ENCODE measurements at regions not wholly inside any gene's neighbourhood (a gene's known extent, or its start where the extent isn't known, plus 50 kb on each side); places are given as distances from the start of the nearest gene placed in this dataset.
"Not testable (repeated sequence)": the region's sequence is repeated elsewhere in the genome, so short reads cannot be mapped to it uniquely, and the experiment has no call there.

DNA sequence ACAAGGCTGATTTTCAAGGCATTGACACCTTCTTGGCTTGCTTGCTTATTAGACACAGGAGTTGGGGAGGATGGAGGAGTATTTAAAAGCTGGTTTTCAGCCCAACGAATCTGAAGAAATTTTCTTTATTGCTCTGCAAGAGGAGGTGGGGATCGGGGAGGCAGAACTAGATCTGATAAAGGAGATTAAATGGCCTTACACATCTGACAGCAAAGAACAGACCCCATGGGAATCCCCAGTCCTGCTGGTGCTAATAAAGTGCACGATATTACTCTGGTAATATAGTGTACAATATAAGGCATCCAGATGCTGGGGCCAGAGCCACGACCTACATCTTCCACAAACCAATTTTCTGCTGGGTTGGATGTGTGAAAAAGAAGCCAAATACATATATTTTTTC is 323.0 kb downstream of the OMA1 start:
- no peaks in the 10 kb centered on the region for H3K4me1 Mint-ChIP-seq
- ATAC-seq, result no peak
- H3K4me3 Mint-ChIP-seq, result no peak overlapping the region
- no peaks in the 10 kb centered on the region for H3K36me3 Mint-ChIP-seq
- no peak for DNase-seq (ENCODE audit: low spot score in 2 of 2)
- H3K9me3 Mint-ChIP-seq, result no peaks in the 10 kb centered on the region
- no peak overlapping the region for H3K27ac Mint-ChIP-seq

- H3K4me3 Mint-ChIP-seq, result no peak overlapping the region
- no peaks in the 10 kb centered on the region for H3K9me3 Mint-ChIP-seq
- H3K36me3 Mint-ChIP-seq, result no peaks in the 10 kb centered on the region
- H3K4me1 Mint-ChIP-seq, result no peaks in the 10 kb centered on the region
- no peak overlapping the region for H3K27ac Mint-ChIP-seq
- ATAC-seq (no peak), DNase-seq (ENCODE audit: low spot score in 2 of 2) (no peak)
These were observed 325.6 kb downstream of the OMA1 start for GRCh38 chr1:58220836-58221472.

- H3K4me3 Mint-ChIP-seq; H3K36me3 Mint-ChIP-seq; ATAC-seq; DNase-seq (ENCODE audit: low spot score in 2 of 2); H3K27ac Mint-ChIP-seq; H3K9me3 Mint-ChIP-seq; H3K4me1 Mint-ChIP-seq: not testable (repeated sequence)
These were observed 330.4 kb downstream of the OMA1 start for GRCh38 chr1:58216169-58216568.

DNA sequence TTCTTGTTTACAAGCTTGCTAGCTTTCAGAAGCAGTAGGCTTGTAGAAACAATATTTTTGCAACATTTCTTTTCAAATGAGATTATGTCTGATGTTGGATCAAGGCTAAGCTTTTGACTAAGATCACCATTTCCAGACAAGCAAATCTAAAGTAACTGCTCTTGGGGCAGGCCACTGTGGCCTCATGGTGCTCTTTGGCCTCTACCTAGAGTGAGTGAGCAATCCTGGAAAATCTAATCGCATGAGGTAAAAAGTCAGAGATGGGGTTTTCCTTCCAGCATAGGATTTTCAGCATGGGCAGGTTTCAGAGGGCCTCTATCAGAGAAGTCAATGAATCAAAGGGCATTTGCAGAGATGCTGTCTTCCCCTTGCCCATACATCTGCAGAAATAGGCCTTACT is 331.9 kb downstream of the OMA1 start:
- ATAC-seq (no peak), DNase-seq (ENCODE audit: low spot score in 2 of 2) (no peak)
- H3K27ac Mint-ChIP-seq, result no peak overlapping the region
- H3K4me1 Mint-ChIP-seq, result no peaks in the 10 kb centered on the region
- H3K9me3 Mint-ChIP-seq, result no peaks in the 10 kb centered on the region
- no peak overlapping the region for H3K4me3 Mint-ChIP-seq
- H3K36me3 Mint-ChIP-seq, result no peaks in the 10 kb centered on the region

- no peak for ATAC-seq
- H3K27ac Mint-ChIP-seq, result no peak overlapping the region
These were observed 334.7 kb downstream of the OMA1 start for GRCh38 chr1:58211869-58212268.

DNA sequence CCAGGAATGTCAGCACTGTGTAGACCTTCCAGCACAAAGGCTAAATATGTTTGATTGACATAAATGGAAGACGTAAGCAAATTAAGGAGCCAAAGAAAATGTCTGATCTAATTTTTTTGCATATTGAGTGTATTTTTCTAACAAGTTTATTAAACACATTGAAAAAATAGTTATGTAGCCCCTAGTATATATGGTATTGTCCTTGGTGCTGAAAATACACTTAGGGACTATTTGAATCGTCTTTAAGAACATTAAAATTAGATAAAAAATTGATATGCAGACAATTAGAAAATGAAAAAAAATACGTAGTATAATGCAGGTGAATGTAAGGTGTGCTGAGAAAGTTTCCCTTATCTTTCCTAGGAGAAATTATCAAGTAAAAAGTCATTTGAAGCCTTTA is 337.0 kb downstream of the OMA1 start:
- Mint-ChIP-seq H3K36me3 (no peaks in the 10 kb centered on the region), H3K4me1 (no peaks in the 10 kb centered on the region), H3K9me3 (no peaks in the 10 kb centered on the region), H3K4me3 (no peak overlapping the region), H3K27ac (no peak overlapping the region)
- ATAC-seq (no peak), DNase-seq (ENCODE audit: low spot score in 2 of 2) (no peak)

More at GRCh38 chr1:58211869-58212268, 334.7 kb downstream of the OMA1 start:
- H3K9me3 Mint-ChIP-seq, result no peaks in the 10 kb centered on the region
- H3K4me1 Mint-ChIP-seq, result no peaks in the 10 kb centered on the region
- no peak overlapping the region for H3K4me3 Mint-ChIP-seq
- no peaks in the 10 kb centered on the region for H3K36me3 Mint-ChIP-seq
- DNase-seq (ENCODE audit: low spot score in 2 of 2), result no peak

DNA sequence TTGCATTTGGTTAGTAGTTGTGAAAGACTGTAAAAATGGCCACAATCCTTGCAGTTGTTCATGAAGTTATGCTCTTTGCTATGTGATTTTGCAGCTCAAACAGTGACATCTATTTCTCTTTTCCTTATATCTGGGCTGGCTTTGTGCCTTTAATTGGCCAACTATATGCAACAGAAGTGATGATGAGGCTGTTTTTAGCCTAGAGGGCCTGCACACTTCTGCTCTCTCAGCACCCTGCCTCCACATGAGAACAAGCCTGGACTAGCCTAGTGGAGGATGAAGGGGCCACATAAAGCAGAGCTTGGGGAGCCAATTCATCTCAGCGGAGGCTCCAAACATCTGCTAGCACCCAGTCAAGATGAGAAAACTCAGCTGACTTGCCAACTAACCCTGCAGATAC is 339.8 kb downstream of the OMA1 start:
- H3K36me3 Mint-ChIP-seq, result no peaks in the 10 kb centered on the region

GRCh38 chr1:58204284-58204683 is 342.2 kb downstream of the OMA1 start:
- Mint-ChIP-seq H3K36me3 (no peaks in the 10 kb centered on the region), H3K4me3 (no peak overlapping the region), H3K27ac (no peak overlapping the region), H3K9me3 (no peaks in the 10 kb centered on the region), H3K4me1 (no peaks in the 10 kb centered on the region)
- no peak for DNase-seq (ENCODE audit: low spot score in 2 of 2)
- no peak for ATAC-seq

More for the DNA sequence above, 339.8 kb downstream of the OMA1 start:
- ATAC-seq (no peak), DNase-seq (ENCODE audit: low spot score in 2 of 2) (no peak)
- H3K4me3 Mint-ChIP-seq, result no peak overlapping the region
- no peak overlapping the region for H3K27ac Mint-ChIP-seq
- no peaks in the 10 kb centered on the region for H3K4me1 Mint-ChIP-seq
- H3K9me3 Mint-ChIP-seq, result no peaks in the 10 kb centered on the region

DNA sequence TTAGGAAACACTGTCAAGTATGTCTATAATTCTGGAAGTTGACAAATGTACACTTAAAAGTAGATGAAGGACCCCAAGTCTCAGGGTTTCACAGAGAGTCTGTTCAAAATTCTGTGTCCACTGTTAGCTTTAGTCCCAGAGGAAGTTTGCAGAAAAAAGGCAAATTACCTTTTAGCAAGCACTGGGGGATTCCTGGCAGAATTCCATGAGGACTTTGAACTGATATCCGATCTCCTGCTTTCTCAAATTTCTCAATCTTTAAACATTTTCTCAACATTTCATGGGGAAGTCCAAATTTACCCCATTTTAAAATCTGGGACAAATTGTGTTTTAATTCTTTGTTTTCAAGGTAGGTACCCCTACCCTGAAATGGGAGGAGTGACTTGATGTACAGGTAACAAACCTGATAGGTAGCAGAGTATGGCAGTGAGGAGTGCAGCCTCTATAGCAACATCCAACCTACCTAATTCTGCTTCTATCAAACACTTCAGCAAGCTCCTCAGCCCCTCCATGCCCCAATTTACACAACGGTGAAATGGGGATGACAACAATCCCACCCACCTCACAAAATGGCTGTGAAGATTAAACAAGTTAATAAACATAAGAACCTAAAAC is 344.9 kb downstream of the OMA1 start:
- H3K4me1 Mint-ChIP-seq, result no peaks in the 10 kb centered on the region

GRCh38 chr1:58200437-58200836 is 346.1 kb downstream of the OMA1 start:
- Mint-ChIP-seq H3K4me3 (no peak overlapping the region), H3K27ac (no peak overlapping the region), H3K36me3 (no peaks in the 10 kb centered on the region), H3K9me3 (no peaks in the 10 kb centered on the region), H3K4me1 (no peaks in the 10 kb centered on the region)
- DNase-seq (ENCODE audit: low spot score in 2 of 2), result no peak
- no peak for ATAC-seq

More for the DNA sequence above, 344.9 kb downstream of the OMA1 start:
- H3K27ac Mint-ChIP-seq, result no peak overlapping the region
- no peak for ATAC-seq
- no peak for DNase-seq (ENCODE audit: low spot score in 2 of 2)
- no peaks in the 10 kb centered on the region for H3K9me3 Mint-ChIP-seq
- no peaks in the 10 kb centered on the region for H3K36me3 Mint-ChIP-seq
- no peak overlapping the region for H3K4me3 Mint-ChIP-seq

DNA sequence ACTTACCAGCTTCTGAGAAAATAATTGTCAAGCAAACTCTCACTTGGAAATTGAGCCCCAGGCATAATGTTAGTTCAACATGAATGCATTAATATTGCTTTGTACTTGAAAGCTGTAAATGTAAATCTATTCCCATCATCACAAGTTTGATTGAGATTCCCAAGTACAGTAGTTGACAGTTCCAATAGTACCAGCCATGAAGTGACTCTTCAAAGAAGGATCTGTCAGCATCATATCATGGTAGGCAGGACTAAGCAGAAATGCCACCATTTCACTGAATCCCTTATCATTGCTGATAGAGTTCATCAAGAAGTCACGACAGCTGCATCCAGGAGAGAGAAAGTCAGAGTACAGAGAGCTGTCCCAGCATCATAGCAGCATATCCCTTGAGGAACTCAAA is 348.7 kb downstream of the OMA1 start:
- no peak for DNase-seq (ENCODE audit: low spot score in 2 of 2)
- Mint-ChIP-seq H3K4me3 (no peak overlapping the region), H3K9me3 (no peaks in the 10 kb centered on the region), H3K36me3 (no peaks in the 10 kb centered on the region), H3K27ac (no peak overlapping the region), H3K4me1 (no peaks in the 10 kb centered on the region)
- no peak for ATAC-seq

- DNase-seq (ENCODE audit: low spot score in 2 of 2) (no peak), ATAC-seq (no peak)
- Mint-ChIP-seq H3K9me3 (no peaks in the 10 kb centered on the region), H3K27ac (no peak overlapping the region), H3K36me3 (no peaks in the 10 kb centered on the region), H3K4me3 (no peak overlapping the region), H3K4me1 (no peaks in the 10 kb centered on the region)
These were observed 356.1 kb downstream of the OMA1 start for GRCh38 chr1:58190267-58190988.

GRCh38 chr1:58189453-58189852 is 357.1 kb downstream of the OMA1 start:
- no peaks in the 10 kb centered on the region for H3K9me3 Mint-ChIP-seq
- no peak for ATAC-seq

GRCh38 chr1:58183286-58183685 is 363.2 kb downstream of the OMA1 start:
- Mint-ChIP-seq H3K36me3 (no peaks in the 10 kb centered on the region), H3K4me3 (no peak overlapping the region), H3K9me3 (peaks cover 13% of the 10 kb centered on the region), H3K27ac (no peak overlapping the region), H3K4me1 (no peaks in the 10 kb centered on the region)
- DNase-seq (ENCODE audit: low spot score in 2 of 2), result no peak
- ATAC-seq, result no peak

More at GRCh38 chr1:58189453-58189852, 357.1 kb downstream of the OMA1 start:
- no peak overlapping the region for H3K4me3 Mint-ChIP-seq
- H3K4me1 Mint-ChIP-seq, result no peaks in the 10 kb centered on the region
- no peaks in the 10 kb centered on the region for H3K36me3 Mint-ChIP-seq
- no peak for DNase-seq (ENCODE audit: low spot score in 2 of 2)
- no peak overlapping the region for H3K27ac Mint-ChIP-seq

DNA sequence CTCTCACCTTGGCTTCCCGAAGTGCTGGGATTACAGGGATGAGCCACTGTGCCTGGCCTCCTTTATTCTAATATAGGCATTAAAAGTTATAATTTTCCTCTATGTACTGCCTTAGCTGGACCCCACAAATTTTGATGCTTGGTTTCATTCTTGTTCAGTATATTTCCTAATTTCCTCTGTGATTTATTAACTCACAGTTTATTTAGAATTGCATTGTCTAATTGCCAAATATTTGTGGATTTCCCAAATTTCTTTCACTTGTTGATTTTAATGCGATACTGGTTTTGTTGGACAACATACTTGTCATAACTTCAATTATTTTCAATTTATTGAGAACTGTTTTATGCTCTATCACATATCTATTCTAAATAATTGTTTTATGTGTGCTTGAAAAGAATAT is 366.0 kb downstream of the OMA1 start:
- Mint-ChIP-seq H3K27ac (no peak overlapping the region), H3K4me3 (no peak overlapping the region), H3K9me3 (peaks cover 13% of the 10 kb centered on the region), H3K36me3 (no peaks in the 10 kb centered on the region), H3K4me1 (no peaks in the 10 kb centered on the region)
- ATAC-seq (no peak), DNase-seq (ENCODE audit: low spot score in 2 of 2) (no peak)

DNA sequence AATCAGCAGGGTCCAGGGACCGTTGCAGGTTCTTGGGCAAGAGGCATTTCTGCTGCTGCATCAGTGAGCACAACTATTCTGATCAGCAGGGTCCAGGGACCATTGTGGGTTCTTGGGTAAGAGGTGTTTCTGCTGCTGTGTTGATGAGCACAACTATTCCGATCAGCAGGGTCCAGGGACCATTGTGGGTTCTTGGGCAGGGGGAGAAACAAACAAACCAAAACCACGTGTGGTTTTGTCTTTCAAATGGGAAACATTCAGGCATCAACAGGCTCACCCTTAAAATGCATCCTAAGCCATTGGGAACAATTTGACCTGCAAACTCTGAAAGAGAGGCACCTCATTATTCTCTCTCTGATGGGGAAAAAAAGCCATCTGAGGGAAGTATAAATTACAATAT is 377.4 kb downstream of the OMA1 start:
- DNase-seq (ENCODE audit: low spot score in 2 of 2); H3K27ac Mint-ChIP-seq; H3K9me3 Mint-ChIP-seq; H3K4me1 Mint-ChIP-seq; H3K36me3 Mint-ChIP-seq; H3K4me3 Mint-ChIP-seq; ATAC-seq: not testable (repeated sequence)

Data from stimulated activated effector memory CD8-positive, alpha-beta T cell treated with anti-CD3 and anti-CD28 coated beads, Interleukin-12 subunit alpha, Interleukin-12 subunit beta, amount 100 ng/mL, for 72 hours (primary cell).